Sigmoid colon (tissue), 4 donors: ENCODE measurements at regions not wholly inside any gene's neighbourhood (a gene's known extent, or its start where the extent isn't known, plus 50 kb on each side); places are given as distances from the start of the nearest gene placed in this dataset.

ENCODE experiments used
- EP300 ChIP-seq, 4 donors: sonication (generic); formaldehyde crosslinking; IDR thresholded peaks; one replicate each; pipeline ENCODE4 v1.6.1; 2017; ENCODE audit warnings: antibody characterized with exemption in 4 of 4
- POLR2A ChIP-seq, 2 donors: fragments of 450-650 bp; IDR thresholded peaks; one replicate each; pipeline ENCODE4 v1.6.1; 2016; ENCODE audit warnings: antibody characterized with exemption in 2 of 2, mild to moderate bottlenecking in 2 of 2, moderate library complexity in 2 of 2
- POLR2AphosphoS5 ChIP-seq, 4 donors: sonication (generic); formaldehyde crosslinking; IDR thresholded peaks; one replicate each; pipeline ENCODE4 v1.6.1; 2017; ENCODE audit warnings: antibody characterized with exemption in 4 of 4
- TF ChIP-seq, protein P1 (sequence below), 4 experiments: fragments of 450-650 bp in 3 of 4; fragments of 200-600 bp in 1 of 4; IDR thresholded peaks; one replicate each; pipeline ENCODE4 v1.5.1; 2016 to 2019; ENCODE audit warnings: antibody characterized with exemption in 4 of 4, mild to moderate bottlenecking in 3 of 4, moderate library complexity in 2 of 4

DNA sequence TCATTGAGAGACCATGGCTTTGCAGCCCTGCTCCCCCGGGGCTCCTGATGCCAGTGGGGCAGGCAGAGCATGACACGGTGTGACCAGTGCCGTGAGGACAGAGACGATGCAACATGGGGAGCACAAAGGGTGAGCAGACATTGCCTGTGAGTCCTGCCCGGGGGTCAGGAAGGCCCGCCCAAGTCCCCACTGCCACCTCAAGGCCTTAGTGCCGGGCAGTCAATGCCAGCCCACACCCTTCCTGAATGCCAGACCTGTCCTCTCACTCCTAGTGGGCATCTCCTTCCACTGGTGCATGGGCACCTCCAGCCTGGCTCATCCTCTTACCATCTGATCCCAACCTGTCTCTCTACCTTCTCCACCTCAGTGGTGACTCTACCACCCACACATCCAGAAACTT, 157.9 kb upstream of the ZMIZ1 start:
- TF ChIP-seq, protein P1, sequence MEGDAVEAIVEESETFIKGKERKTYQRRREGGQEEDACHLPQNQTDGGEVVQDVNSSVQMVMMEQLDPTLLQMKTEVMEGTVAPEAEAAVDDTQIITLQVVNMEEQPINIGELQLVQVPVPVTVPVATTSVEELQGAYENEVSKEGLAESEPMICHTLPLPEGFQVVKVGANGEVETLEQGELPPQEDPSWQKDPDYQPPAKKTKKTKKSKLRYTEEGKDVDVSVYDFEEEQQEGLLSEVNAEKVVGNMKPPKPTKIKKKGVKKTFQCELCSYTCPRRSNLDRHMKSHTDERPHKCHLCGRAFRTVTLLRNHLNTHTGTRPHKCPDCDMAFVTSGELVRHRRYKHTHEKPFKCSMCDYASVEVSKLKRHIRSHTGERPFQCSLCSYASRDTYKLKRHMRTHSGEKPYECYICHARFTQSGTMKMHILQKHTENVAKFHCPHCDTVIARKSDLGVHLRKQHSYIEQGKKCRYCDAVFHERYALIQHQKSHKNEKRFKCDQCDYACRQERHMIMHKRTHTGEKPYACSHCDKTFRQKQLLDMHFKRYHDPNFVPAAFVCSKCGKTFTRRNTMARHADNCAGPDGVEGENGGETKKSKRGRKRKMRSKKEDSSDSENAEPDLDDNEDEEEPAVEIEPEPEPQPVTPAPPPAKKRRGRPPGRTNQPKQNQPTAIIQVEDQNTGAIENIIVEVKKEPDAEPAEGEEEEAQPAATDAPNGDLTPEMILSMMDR (IDR thresholded peaks at IDR 0.05): no peak
- no peak for TF ChIP-seq POLR2AphosphoS5 (IDR thresholded peaks at IDR 0.05)
- no peak for TF ChIP-seq POLR2A (IDR thresholded peaks at IDR 0.05)
- no peak for TF ChIP-seq EP300 (IDR thresholded peaks at IDR 0.05)
